Endodermal cell (in vitro differentiated cells): ENCODE measurements at regions not wholly inside any gene's neighbourhood (a gene's known extent, or its start where the extent isn't known, plus 50 kb on each side); places are given as distances from the start of the nearest gene placed in this dataset.

Experiments
- DNase-seq: peaks from one replicate; pipeline ENCODE4 v3.0.0-alpha.2; 2017
- H3K27ac ChIP-seq: 2 replicates; pipeline ENCODE4 v1.5.1; 2013; ENCODE audit warnings: mild to moderate bottlenecking, low read depth, low read length, moderate library complexity
- H3K27me3 ChIP-seq: 2 replicates; pipeline ENCODE4 v1.6.1; 2013; ENCODE audit warnings: mild to moderate bottlenecking, low read length, moderate library complexity; ENCODE audit not compliant: insufficient read depth, control insufficient read depth, poor library complexity, severe bottlenecking
- H3K36me3 ChIP-seq: 2 replicates; pipeline ENCODE4 v1.7.0; 2013; ENCODE audit warnings: mild to moderate bottlenecking, low read length, moderate library complexity; ENCODE audit not compliant: control insufficient read depth, insufficient read depth
- H3K4me1 ChIP-seq: one replicate; pipeline ENCODE4 v1.7.0; 2013; ENCODE audit warnings: low read length; ENCODE audit not compliant: control insufficient read depth, insufficient read depth
- H3K4me3 ChIP-seq: 2 replicates; pipeline ENCODE4 v1.5.1; 2013; ENCODE audit warnings: mild to moderate bottlenecking, low read length, moderate library complexity
- H3K9ac ChIP-seq: 2 replicates; pipeline ENCODE4 v1.6.1; 2013; ENCODE audit warnings: mild to moderate bottlenecking, low read length, moderate library complexity; ENCODE audit not compliant: poor library complexity, severe bottlenecking; ENCODE audit errors: extremely low read depth
- H3K9me3 ChIP-seq: 2 replicates; pipeline ENCODE4 v1.6.1; 2013; ENCODE audit warnings: mild to moderate bottlenecking, low read length, moderate library complexity; ENCODE audit not compliant: control insufficient read depth
- H3K27ac Mint-ChIP-seq: 2 replicates; pipeline ENCODE4 v1.8.0; 2020; ENCODE audit warnings: mixed read lengths
- H3K27me3 Mint-ChIP-seq: 2 replicates; pipeline ENCODE4 v1.8.0; 2021; ENCODE audit warnings: mild to moderate bottlenecking, mixed read lengths; ENCODE audit not compliant: insufficient read depth
- H3K36me3 Mint-ChIP-seq: 2 replicates; pipeline ENCODE4 v1.8.0; 2020; ENCODE audit warnings: low read depth, mixed read lengths
- H3K4me1 Mint-ChIP-seq: 2 replicates; pipeline ENCODE4 v1.8.0; 2020; ENCODE audit warnings: mixed read lengths
- H3K4me3 Mint-ChIP-seq: 2 replicates; pipeline ENCODE4 v1.8.0; 2020; ENCODE audit warnings: mild to moderate bottlenecking, moderate library complexity, mixed read lengths
- H3K9me3 Mint-ChIP-seq: 2 replicates; pipeline ENCODE4 v1.8.0; 2020; ENCODE audit warnings: mild to moderate bottlenecking, mixed read lengths
- CTCF ChIP-seq: fragments of 200-600 bp; sonication (generic); conservative IDR thresholded peaks from 2 replicates; pipeline ENCODE4 v1.5.0; 2021; ENCODE audit warnings: antibody characterized with exemption, mild to moderate bottlenecking
- WGBS, 2 experiments: methylation state at CpG; one replicate each; pipeline versions ENCODE4 v1.1.5 to v1.1.7; 2013; ENCODE audit warnings: missing lambda C conversion rate in 2 of 2, mixed read lengths in 1 of 2; ENCODE audit not compliant: insufficient coverage in 1 of 2, insufficient read length in 1 of 2; 5-methylcytosine and 5-hydroxymethylcytosine counted together

- Histone ChIP-seq H3K27ac (no peak overlapping the region), H3K4me1 (peaks cover 3% of the 10 kb centered on the region), H3K27me3 (no peaks in the 10 kb centered on the region), H3K4me3 (no peak overlapping the region), H3K36me3 (no peaks in the 10 kb centered on the region), H3K9me3 (no peaks in the 10 kb centered on the region), H3K9ac (no peak overlapping the region)
- DNase-seq = no peak
- WGBS, 2 experiments = 100% methylated on average over 2 of the region's 3 CpGs; no CpG with 5 or more reads in 1 of the 2 experiments
- H3K27me3 Mint-ChIP-seq = no peaks in the 10 kb centered on the region
- H3K4me3 Mint-ChIP-seq = no peak overlapping the region
- no peak overlapping the region for H3K27ac Mint-ChIP-seq
- H3K36me3 Mint-ChIP-seq = no peaks in the 10 kb centered on the region
- peaks cover 8% of the 10 kb centered on the region for H3K9me3 Mint-ChIP-seq
- TF ChIP-seq CTCF = no peak
- H3K4me1 Mint-ChIP-seq = peaks cover 8% of the 10 kb centered on the region
Observed at GRCh38 chr7:16038906-16039305, 352.4 kb upstream of the MEOX2 start.

DNA sequence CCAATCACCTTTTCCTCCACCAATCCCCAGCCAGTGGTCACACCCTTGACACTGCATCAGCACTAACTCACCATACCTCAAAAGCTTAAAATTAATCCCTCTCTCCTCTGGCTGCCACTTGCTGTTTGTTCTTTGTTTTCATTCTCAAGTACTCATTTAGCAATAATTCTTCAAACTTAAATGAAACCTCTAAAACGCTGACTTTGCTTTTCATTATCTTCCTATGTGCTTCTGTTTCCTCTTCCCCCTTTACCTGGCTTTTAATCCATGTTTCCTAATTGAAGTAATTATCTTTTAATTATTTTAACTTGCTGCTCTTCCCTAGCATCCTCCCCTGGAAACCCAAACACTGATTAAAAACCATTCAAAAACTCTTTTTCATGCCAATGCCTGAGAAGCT is 348.9 kb upstream of the MEOX2 start:
- H3K27ac Mint-ChIP-seq = no peak overlapping the region
- no peaks in the 10 kb centered on the region for H3K36me3 Mint-ChIP-seq

DNA sequence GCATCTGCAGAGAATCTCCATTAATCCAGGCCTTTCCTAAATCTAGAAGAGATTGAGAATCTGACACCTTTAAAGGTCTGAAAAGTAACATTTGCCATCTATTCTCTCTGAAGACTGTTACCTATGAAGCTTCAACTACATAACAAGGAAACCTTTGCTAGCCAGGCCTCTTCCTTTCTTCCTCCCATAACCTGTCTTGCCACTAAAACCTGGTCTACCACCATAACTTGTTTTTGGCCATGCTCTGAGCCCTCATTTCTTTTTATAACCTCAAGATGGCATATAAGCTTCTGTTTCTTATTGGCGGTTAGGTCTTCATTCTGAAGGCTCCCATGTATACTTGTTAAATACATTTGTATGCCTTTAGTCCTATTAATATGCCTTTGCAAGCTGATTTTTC is 348.4 kb upstream of the MEOX2 start:
- Histone ChIP-seq H3K27ac (no peak overlapping the region), H3K4me3 (no peak overlapping the region), H3K4me1 (peaks cover 8% of the 10 kb centered on the region), H3K27me3 (no peaks in the 10 kb centered on the region), H3K36me3 (no peaks in the 10 kb centered on the region), H3K9ac (no peak overlapping the region), H3K9me3 (no peaks in the 10 kb centered on the region)
- Mint-ChIP-seq H3K4me3 (no peak overlapping the region), H3K4me1 (peaks cover 6% of the 10 kb centered on the region), H3K27ac (no peak overlapping the region), H3K27me3 (no peaks in the 10 kb centered on the region), H3K9me3 (peaks cover 4% of the 10 kb centered on the region), H3K36me3 (no peaks in the 10 kb centered on the region)
- WGBS, 2 experiments = 82% methylated on average over 1 of the region's 1 CpG; no CpG with 5 or more reads in 1 of the 2 experiments
- no peak for TF ChIP-seq CTCF
- no peak for DNase-seq

More for the DNA sequence above, 348.9 kb upstream of the MEOX2 start:
- H3K27me3 ChIP-seq = no peaks in the 10 kb centered on the region
- TF ChIP-seq CTCF = no peak
- H3K36me3 ChIP-seq = no peaks in the 10 kb centered on the region
- H3K4me1 ChIP-seq = peaks cover 8% of the 10 kb centered on the region
- no peaks in the 10 kb centered on the region for H3K9me3 ChIP-seq
- no peak overlapping the region for H3K4me3 ChIP-seq
- DNase-seq = no peak
- H3K27me3 Mint-ChIP-seq = no peaks in the 10 kb centered on the region
- H3K4me1 Mint-ChIP-seq = peaks cover 8% of the 10 kb centered on the region
- H3K27ac ChIP-seq = no peak overlapping the region
- no peak overlapping the region for H3K9ac ChIP-seq
- WGBS, 2 experiments = 89 to 95% methylated on average over 1 of the region's 1 CpG
- peaks cover 4% of the 10 kb centered on the region for H3K9me3 Mint-ChIP-seq
- no peak overlapping the region for H3K4me3 Mint-ChIP-seq
